ENCODE measurements at regions not wholly inside any gene's neighbourhood (a gene's known extent, or its start where the extent isn't known, plus 50 kb on each side); places are given as distances from the start of the nearest gene placed in this dataset.
"Not testable (repeated sequence)": the region's sequence is repeated elsewhere in the genome, so short reads cannot be mapped to it uniquely, and the experiment has no call there.

- DNase-seq: no peak
These were observed 101.9 kb downstream of the RGS21 start for GRCh38 chr1:192418552-192419285.

- DNase-seq: no peak
These were observed 113.9 kb downstream of the RGS21 start for GRCh38 chr1:192430644-192431043.

- DNase-seq: no peak
These were observed 118.9 kb downstream of the RGS21 start for GRCh38 chr1:192435704-192436103.

GRCh38 chr1:192436441-192437078 is 119.8 kb downstream of the RGS21 start:
- no peak for DNase-seq

GRCh38 chr1:192438737-192439136 is 121.9 kb downstream of the RGS21 start:
- no peak for DNase-seq

- DNase-seq: no peak
These were observed 122.7 kb downstream of the RGS21 start for GRCh38 chr1:192439373-192440025.

GRCh38 chr1:192441492-192441891 is 124.7 kb downstream of the RGS21 start:
- DNase-seq: no peak

- DNase-seq: no peak
These were observed 125.9 kb downstream of the RGS21 start for GRCh38 chr1:192442736-192443135.

- DNase-seq: no peak
These were observed 126.8 kb downstream of the RGS21 start for GRCh38 chr1:192443616-192444015.

GRCh38 chr1:192445241-192445640 is 128.4 kb downstream of the RGS21 start:
- DNase-seq: no peak

GRCh38 chr1:192445839-192446489 is 129.2 kb downstream of the RGS21 start:
- DNase-seq: peak; percentile 65

GRCh38 chr1:192448026-192448578 is 127.5 kb upstream of the RGS1 start:
- DNase-seq: no peak

- no peak for DNase-seq
These were observed 122.1 kb upstream of the RGS1 start for GRCh38 chr1:192453360-192453992.

GRCh38 chr1:192459467-192459866 is 116.1 kb upstream of the RGS1 start:
- DNase-seq: no peak

- DNase-seq: no peak
These were observed 113.9 kb upstream of the RGS1 start for GRCh38 chr1:192461684-192462083.

- no peak for DNase-seq
These were observed 113.0 kb upstream of the RGS1 start for GRCh38 chr1:192462616-192463015.

- DNase-seq: no peak
These were observed 111.9 kb upstream of the RGS1 start for GRCh38 chr1:192463661-192464060.

GRCh38 chr1:192465221-192465620 is 110.4 kb upstream of the RGS1 start:
- DNase-seq: not testable (repeated sequence)

GRCh38 chr1:192474080-192474683 is 101.4 kb upstream of the RGS1 start:
- DNase-seq: peak; percentile 83

- DNase-seq: no peak
These were observed 100.2 kb upstream of the RGS1 start for GRCh38 chr1:192475329-192475728.

- DNase-seq: no peak
These were observed 99.6 kb upstream of the RGS1 start for GRCh38 chr1:192475970-192476369.

- peak; percentile 35 for DNase-seq
These were observed 98.7 kb upstream of the RGS1 start for GRCh38 chr1:192476802-192477298.
